GM12865 (cell line): ENCODE measurements at regions not wholly inside any gene's neighbourhood (a gene's known extent, or its start where the extent isn't known, plus 50 kb on each side); places are given as distances from the start of the nearest gene placed in this dataset.

Source experiments
- DNase-seq: peaks from one replicate; pipeline ENCODE4 v3.0.0; 2010; ENCODE audit warnings: low read depth
- H3K4me3 ChIP-seq: 2 replicates; pipeline ENCODE4 v1.5.1; 2011; ENCODE audit warnings: mild to moderate bottlenecking, low read depth, low read length, control low read depth
- TF ChIP-seq, protein P1 (sequence below): IDR thresholded peaks from 2 replicates; pipeline ENCODE4 v1.5.1; 2011; ENCODE audit warnings: low read length, control low read depth, low read depth, inconsistent platforms; ENCODE audit not compliant: insufficient read depth; ENCODE audit errors: missing control alignments

DNA sequence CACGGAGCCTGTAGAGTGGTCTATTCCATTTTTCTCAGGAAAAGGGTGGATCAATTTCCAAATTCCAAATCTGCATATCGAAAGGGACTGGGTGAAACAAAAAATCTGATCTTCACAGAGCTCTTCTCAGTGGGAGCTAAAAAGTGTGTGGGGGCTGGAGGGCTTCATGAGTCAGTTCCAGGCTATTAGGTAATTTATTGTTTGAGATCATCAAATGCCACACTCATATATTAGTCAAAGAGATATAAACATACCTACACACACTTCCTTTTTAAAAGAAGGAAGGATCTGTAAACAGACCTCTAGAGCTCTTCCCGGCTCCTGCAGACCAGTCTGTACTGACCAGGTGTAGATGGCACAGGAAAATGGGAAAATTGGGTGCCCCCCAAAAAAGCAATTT lies 175.4 kb downstream of the ZBTB18 start:
- H3K4me3 ChIP-seq: no peak overlapping the region
- DNase-seq: no peak
- TF ChIP-seq, protein P1, sequence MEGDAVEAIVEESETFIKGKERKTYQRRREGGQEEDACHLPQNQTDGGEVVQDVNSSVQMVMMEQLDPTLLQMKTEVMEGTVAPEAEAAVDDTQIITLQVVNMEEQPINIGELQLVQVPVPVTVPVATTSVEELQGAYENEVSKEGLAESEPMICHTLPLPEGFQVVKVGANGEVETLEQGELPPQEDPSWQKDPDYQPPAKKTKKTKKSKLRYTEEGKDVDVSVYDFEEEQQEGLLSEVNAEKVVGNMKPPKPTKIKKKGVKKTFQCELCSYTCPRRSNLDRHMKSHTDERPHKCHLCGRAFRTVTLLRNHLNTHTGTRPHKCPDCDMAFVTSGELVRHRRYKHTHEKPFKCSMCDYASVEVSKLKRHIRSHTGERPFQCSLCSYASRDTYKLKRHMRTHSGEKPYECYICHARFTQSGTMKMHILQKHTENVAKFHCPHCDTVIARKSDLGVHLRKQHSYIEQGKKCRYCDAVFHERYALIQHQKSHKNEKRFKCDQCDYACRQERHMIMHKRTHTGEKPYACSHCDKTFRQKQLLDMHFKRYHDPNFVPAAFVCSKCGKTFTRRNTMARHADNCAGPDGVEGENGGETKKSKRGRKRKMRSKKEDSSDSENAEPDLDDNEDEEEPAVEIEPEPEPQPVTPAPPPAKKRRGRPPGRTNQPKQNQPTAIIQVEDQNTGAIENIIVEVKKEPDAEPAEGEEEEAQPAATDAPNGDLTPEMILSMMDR: no peak

DNA sequence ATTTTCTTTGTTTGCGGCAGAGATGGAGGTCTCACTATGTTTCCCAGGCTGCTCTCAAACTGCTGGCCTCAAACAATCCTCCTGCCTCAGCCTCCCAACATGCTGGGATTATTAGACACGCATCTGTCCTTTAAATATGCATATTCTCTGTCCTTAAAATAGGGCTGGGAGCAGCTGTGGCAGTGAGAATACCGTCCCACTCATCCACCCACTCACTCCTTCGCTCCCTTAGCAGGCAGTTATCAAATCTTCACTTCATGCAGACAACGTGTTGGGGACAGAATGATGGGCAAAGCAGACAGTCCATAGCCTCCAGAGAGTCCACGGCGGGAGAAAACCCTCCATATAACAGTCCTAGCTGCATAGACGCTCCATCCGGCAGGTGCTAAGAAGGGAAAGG lies 179.4 kb downstream of the ZBTB18 start:
- no peak overlapping the region for H3K4me3 ChIP-seq
- TF ChIP-seq, protein P1: no peak
- no peak for DNase-seq

DNA sequence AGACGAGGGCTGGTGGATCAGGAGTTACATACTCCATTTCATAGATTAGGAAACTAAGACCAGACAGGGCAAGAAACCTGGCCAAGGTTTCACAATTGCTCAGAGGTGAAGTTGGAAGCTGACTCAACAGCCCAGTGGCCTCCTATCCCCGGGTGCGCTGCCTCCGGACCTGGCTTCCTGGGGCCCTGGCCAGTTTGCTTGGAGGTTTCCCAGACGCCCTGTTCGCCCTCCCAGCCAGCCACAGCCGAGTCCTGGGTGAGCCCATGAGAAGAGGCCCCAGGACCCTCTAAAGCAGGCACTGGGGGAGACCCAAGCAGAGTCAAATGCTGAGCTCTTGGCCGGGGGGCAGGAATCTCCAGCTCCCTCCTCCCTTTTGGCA lies 180.1 kb downstream of the ZBTB18 start:
- no peak overlapping the region for H3K4me3 ChIP-seq
- TF ChIP-seq, protein P1: no peak
- no peak for DNase-seq

DNA sequence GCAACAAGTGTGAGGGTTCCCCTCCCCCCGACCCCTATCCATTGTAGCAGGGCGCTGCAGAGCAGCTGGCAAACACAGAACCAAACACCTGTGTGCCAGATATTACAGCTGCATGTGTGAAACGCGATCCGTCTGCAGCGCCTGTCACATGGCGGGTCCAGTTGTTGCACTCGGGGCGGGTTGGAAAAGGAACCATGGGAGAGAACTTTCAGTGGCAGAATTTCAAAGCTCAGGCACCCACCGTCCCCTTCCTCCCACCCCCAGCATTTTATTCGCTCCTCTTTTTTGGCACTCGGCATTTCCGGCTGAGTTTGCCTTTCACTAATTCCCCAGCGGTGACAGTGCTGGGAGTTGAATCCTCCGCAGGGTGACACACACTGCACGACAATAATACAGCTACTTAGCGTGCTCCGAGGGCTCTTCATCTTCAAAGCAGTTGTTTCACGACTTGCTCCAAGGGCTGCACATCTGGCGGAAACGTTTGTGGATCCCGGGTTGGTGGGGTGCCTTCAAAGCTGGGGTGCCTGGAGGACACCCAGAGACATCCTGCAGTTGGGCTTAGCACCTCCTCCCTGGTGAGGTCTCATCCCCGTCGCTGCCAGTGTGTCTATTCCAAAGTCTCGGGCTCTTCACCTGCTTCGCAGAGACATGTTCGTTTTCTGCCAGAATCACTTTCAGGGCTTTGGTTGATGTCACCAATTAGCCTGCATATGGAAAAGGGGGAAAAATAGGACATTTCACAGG lies 180.7 kb downstream of the ZBTB18 start:
- DNase-seq: no peak
- H3K4me3 ChIP-seq: no peak overlapping the region
- TF ChIP-seq, protein P1: no peak

DNA sequence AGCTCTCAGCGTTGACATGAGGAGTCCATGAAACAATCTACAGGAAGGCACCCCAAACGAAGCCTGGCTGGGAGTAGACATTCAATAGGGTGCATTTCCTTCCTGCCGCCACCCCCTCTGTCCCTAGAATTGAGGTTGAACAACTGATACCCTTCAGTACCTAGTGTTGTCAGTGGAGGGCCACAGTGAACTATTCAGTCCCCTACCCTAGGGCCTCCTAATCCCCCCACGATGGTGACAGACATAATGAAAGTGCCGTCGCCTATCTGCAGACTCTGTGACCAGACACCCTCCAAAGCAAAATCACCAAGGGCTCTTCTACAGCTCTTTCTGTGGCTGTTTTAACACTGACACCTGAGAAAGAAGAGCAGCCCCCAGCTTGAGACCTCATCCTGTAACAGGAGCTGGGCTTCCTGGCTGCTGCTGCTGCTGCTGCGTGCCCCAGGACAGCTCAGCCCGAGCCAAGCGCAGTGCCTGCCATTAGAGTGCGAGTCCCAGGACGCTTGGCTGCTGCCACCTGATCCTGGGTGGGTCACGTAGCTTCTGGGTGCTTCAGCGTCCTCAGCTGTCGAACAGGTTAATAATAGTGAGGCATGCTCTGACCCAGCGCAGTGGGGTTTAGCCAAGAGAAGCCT lies 183.0 kb downstream of the ZBTB18 start:
- TF ChIP-seq, protein P1: no peak
- peak; percentile 12 for DNase-seq
- no peak overlapping the region for H3K4me3 ChIP-seq

DNA sequence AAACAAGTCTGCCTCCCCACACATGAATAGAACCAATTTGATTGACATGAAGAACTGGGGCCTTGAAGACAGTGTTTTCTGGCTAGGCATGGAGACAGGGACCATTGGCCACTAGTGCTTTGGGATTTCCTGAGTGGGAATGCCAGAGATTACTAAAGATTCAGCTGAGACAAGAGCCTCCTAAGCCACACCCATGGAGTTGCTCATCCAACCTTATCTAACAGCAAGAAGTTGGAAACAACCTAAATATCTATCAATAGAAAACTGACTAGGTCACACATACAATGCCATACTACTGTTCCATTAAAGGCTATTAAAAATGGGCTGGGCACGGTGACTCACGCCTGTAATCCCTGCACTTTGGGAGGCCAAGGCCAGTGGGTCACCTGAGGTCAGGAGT lies 184.1 kb downstream of the ZBTB18 start:
- TF ChIP-seq, protein P1: no peak
- H3K4me3 ChIP-seq: no peak overlapping the region
- no peak for DNase-seq
